Right lobe of liver (tissue), 4 donors: ENCODE measurements at regions not wholly inside any gene's neighbourhood (a gene's known extent, or its start where the extent isn't known, plus 50 kb on each side); places are given as distances from the start of the nearest gene placed in this dataset.

Experiments used
- CTCF ChIP-seq, 4 donors: fragments of 200-600 bp in 3 of 4; fragments of 450-650 bp in 1 of 4; IDR thresholded peaks; one replicate each; pipeline versions ENCODE4 v1.5.1 to v1.8.0; 2016 to 2022; ENCODE audit warnings: antibody characterized with exemption in 4 of 4, mild to moderate bottlenecking in 2 of 4
- POLR2A ChIP-seq: fragments of 450-650 bp; IDR thresholded peaks from one replicate; pipeline ENCODE4 v1.6.1; 2017; ENCODE audit warnings: antibody characterized with exemption, mild to moderate bottlenecking
- donor health status: DM: no; HTN: no; CAD: no.
- donor health status: DM: no; HTN: no; CAD: no.
- donor health status: DM: no; HTN: yes; CAD: no.

- TF ChIP-seq CTCF (IDR thresholded peaks at IDR 0.05): no peak
- no peak for TF ChIP-seq POLR2A
Observed at GRCh38 chrX:147776988-147777387, 134.7 kb upstream of the FMR1 start.
